Mucosa of rectum (tissue), 2 donors: ENCODE measurements at regions not wholly inside any gene's neighbourhood (a gene's known extent, or its start where the extent isn't known, plus 50 kb on each side); places are given as distances from the start of the nearest gene placed in this dataset.

Experiments
- H3K27ac ChIP-seq, 2 donors: one replicate each; pipeline ENCODE4 v1.7.0; 2013; ENCODE audit warnings: inconsistent platforms in 2 of 2, low read depth in 2 of 2, low read length in 2 of 2
- H3K27me3 ChIP-seq, 2 donors: one replicate each; pipeline ENCODE4 v1.7.0; 2013; ENCODE audit warnings: low read length in 2 of 2; ENCODE audit not compliant: control insufficient read depth in 2 of 2, insufficient read depth in 2 of 2
- H3K36me3 ChIP-seq, 2 donors: one replicate each; pipeline ENCODE4 v1.7.0; 2013; ENCODE audit warnings: low read length in 2 of 2; ENCODE audit not compliant: control insufficient read depth in 2 of 2, insufficient read depth in 2 of 2
- H3K4me1 ChIP-seq, 2 donors: one replicate each; pipeline ENCODE4 v1.7.0; 2013; ENCODE audit warnings: low read length in 2 of 2, mild to moderate bottlenecking in 1 of 2; ENCODE audit not compliant: control insufficient read depth in 2 of 2, insufficient read depth in 2 of 2
- H3K4me3 ChIP-seq, 2 donors: one replicate each; pipeline ENCODE4 v1.7.0; 2013; ENCODE audit warnings: low read length in 2 of 2
- H3K9ac ChIP-seq, 2 donors: one replicate each; pipeline ENCODE4 v1.7.0; 2013; ENCODE audit warnings: low read length in 2 of 2, low read depth in 1 of 2, mild to moderate bottlenecking in 1 of 2
- H3K9me3 ChIP-seq, 2 donors: one replicate each; pipeline ENCODE4 v1.7.0; 2013; ENCODE audit warnings: low read length in 2 of 2; ENCODE audit not compliant: control insufficient read depth in 2 of 2
- donor health status: healthy.
- donor health status: Normal muscosa, but diverticular disease.

GRCh38 chr4:24339260-24339659 lies 245.1 kb downstream of the DHX15 start:
- Histone ChIP-seq H3K9me3 (no peaks in the 10 kb centered on the region), H3K27me3 (no peaks in the 10 kb centered on the region), H3K27ac (no peak overlapping the region), H3K4me3 (no peak overlapping the region), H3K9ac (no peak overlapping the region), H3K4me1 (no peaks in the 10 kb centered on the region), H3K36me3 (no peaks in the 10 kb centered on the region)

- no peak overlapping the region for H3K9ac ChIP-seq
- no peaks in the 10 kb centered on the region for H3K27me3 ChIP-seq
- no peak overlapping the region for H3K27ac ChIP-seq
- no peaks in the 10 kb centered on the region for H3K9me3 ChIP-seq
- no peaks in the 10 kb centered on the region for H3K4me1 ChIP-seq
- H3K36me3 ChIP-seq, result no peaks in the 10 kb centered on the region
- no peak overlapping the region for H3K4me3 ChIP-seq
Measured at GRCh38 chr4:24337451-24338190, 246.7 kb downstream of the DHX15 start.

DNA sequence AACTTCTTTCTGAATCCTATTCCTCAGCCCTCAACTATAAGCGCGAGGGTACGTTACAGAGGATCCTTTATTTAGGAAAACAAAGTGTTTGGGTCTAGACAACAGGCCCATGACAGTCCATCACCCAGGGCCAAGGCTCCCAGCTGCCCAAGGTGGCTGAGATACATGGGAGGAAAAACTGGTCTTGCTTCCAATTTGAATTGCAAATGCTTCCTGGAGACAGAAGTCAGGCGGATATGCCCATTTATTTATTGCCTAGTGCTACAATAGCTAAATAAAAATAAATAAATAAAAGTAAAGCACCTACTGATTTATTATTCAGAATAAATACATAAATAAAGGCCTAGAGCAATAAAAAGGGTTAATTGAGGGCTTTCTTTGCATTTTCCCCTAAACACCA lies 248.7 kb downstream of the DHX15 start:
- Histone ChIP-seq H3K4me1 (no peaks in the 10 kb centered on the region), H3K9me3 (no peaks in the 10 kb centered on the region), H3K4me3 (no peak overlapping the region), H3K9ac (no peak overlapping the region), H3K27ac (no peak overlapping the region), H3K27me3 (no peaks in the 10 kb centered on the region), H3K36me3 (no peaks in the 10 kb centered on the region)

GRCh38 chr4:24334906-24335305 lies 249.4 kb downstream of the DHX15 start:
- no peak overlapping the region for H3K9ac ChIP-seq
- no peak overlapping the region for H3K4me3 ChIP-seq
- H3K27ac ChIP-seq, result no peak overlapping the region
- H3K27me3 ChIP-seq, result no peaks in the 10 kb centered on the region
- no peaks in the 10 kb centered on the region for H3K36me3 ChIP-seq
- no peaks in the 10 kb centered on the region for H3K9me3 ChIP-seq
- no peaks in the 10 kb centered on the region for H3K4me1 ChIP-seq

DNA sequence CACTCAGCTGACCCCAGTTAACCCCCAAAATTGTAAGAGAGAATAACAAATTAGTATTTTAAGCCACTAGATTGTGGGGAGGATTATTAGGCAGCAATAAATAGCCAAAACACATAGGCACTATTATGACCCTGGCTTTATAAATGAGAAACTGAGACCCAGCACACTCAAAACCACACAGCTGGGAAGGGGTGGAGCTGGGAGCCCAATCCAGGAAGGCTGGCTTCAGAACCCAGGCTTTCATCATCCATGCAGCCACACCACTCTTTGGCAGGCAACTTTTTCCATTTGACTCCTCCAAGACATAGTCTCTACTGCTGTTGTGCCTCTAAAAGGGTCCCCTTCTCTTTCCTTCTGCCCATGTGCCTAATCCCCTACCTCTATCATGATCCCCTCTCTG lies 253.8 kb downstream of the DHX15 start:
- H3K4me3 ChIP-seq, result no peak overlapping the region
- H3K36me3 ChIP-seq, result no peaks in the 10 kb centered on the region
- no peaks in the 10 kb centered on the region for H3K27me3 ChIP-seq
- no peak overlapping the region for H3K27ac ChIP-seq
- no peaks in the 10 kb centered on the region for H3K9me3 ChIP-seq
- no peaks in the 10 kb centered on the region for H3K4me1 ChIP-seq
- no peak overlapping the region for H3K9ac ChIP-seq

DNA sequence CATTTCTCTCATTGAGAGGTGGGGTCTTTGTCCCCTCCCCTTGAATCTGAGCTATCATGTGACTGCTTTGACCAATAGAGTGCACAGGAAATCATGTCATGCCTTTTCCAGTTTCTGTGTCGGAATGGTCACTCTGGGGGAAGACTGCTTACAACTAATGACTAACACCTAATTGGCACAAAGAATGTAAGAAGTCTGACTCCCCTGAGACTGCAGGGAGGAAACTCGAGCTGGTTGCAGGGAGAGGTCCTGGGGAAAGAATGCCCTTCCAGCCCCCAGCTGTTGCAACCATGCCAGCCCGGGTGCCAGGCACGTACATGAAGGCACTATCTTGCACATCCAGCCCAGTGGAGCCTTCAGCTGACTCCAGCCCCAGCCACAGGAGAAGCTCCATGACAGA lies 254.2 kb downstream of the DHX15 start:
- H3K9me3 ChIP-seq, result no peaks in the 10 kb centered on the region
- H3K27ac ChIP-seq, result no peak overlapping the region
- no peaks in the 10 kb centered on the region for H3K27me3 ChIP-seq
- H3K9ac ChIP-seq, result no peak overlapping the region
- H3K4me1 ChIP-seq, result no peaks in the 10 kb centered on the region
- no peaks in the 10 kb centered on the region for H3K36me3 ChIP-seq
- no peak overlapping the region for H3K4me3 ChIP-seq

GRCh38 chr4:24328711-24329110 lies 255.6 kb downstream of the DHX15 start:
- H3K27me3 ChIP-seq, result no peaks in the 10 kb centered on the region
- no peak overlapping the region for H3K4me3 ChIP-seq
- no peaks in the 10 kb centered on the region for H3K9me3 ChIP-seq

DNA sequence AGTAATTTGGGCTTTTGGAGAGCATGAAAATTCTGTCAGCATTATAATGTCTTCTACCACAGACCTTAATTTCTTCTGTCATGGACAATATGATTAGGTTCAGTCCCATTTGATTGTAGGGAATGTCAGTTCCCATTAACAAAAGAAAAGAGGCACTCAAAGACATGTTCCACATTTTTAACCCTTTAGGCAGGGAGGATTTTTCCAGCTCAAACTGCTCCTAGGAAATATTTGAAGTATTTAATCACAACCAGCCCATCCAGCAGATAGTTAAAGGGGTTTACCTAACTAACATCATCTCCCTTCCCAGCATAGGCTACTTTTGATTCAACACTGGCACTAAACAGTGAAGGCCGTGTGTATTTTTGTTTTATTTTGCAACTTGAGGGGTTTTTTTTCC lies 256.0 kb downstream of the DHX15 start:
- Histone ChIP-seq H3K4me1 (no peaks in the 10 kb centered on the region), H3K9ac (no peak overlapping the region), H3K27me3 (no peaks in the 10 kb centered on the region), H3K36me3 (no peaks in the 10 kb centered on the region), H3K9me3 (no peaks in the 10 kb centered on the region), H3K27ac (no peak overlapping the region), H3K4me3 (no peak overlapping the region)

More at GRCh38 chr4:24328711-24329110, 255.6 kb downstream of the DHX15 start:
- Histone ChIP-seq H3K36me3 (no peaks in the 10 kb centered on the region), H3K4me1 (no peaks in the 10 kb centered on the region), H3K27ac (no peak overlapping the region), H3K9ac (no peak overlapping the region)

DNA sequence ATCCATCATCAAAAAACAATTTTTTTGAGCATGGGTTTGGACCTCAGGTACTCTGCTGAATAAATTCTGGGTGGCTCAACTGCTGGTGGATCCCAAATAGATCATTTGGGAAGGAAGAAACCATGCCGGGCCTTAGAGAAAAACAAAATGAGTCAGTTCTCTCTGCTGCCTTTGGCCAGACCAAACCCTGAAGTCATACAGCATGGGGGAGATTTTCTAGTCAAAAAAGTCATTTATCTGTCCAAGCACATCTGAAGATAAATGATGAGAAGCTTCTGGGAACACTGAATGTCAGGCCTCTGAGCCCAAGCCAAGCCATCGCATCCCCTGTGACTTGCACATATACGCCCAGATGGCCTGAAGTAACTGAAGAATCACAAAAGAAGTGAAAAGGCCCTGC lies 261.4 kb downstream of the DHX15 start:
- Histone ChIP-seq H3K9ac (no peak overlapping the region), H3K4me1 (no peaks in the 10 kb centered on the region), H3K27me3 (no peaks in the 10 kb centered on the region), H3K27ac (no peak overlapping the region), H3K4me3 (no peak overlapping the region), H3K36me3 (no peaks in the 10 kb centered on the region), H3K9me3 (no peaks in the 10 kb centered on the region)

DNA sequence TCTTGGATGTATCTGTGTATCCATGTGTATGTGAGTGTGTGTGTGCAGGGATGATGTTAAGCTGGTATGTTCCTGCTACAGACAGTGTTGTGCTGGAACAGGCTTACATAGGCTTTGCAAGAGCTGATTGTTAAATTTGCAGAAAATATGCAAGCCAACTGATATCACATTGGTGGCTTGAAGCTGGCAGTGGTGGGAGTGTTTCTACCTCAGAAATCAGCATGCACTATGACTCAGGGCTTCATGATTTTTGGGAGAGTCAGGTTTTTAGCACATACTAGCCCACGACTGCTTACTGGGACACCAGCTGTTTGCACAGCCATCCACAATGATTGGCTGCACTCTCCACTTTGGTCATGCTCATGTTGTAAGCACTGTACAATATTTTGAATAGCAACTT lies 261.8 kb downstream of the DHX15 start:
- Histone ChIP-seq H3K4me3 (no peak overlapping the region), H3K27me3 (no peaks in the 10 kb centered on the region), H3K4me1 (no peaks in the 10 kb centered on the region), H3K27ac (no peak overlapping the region), H3K36me3 (no peaks in the 10 kb centered on the region), H3K9me3 (no peaks in the 10 kb centered on the region), H3K9ac (no peak overlapping the region)

DNA sequence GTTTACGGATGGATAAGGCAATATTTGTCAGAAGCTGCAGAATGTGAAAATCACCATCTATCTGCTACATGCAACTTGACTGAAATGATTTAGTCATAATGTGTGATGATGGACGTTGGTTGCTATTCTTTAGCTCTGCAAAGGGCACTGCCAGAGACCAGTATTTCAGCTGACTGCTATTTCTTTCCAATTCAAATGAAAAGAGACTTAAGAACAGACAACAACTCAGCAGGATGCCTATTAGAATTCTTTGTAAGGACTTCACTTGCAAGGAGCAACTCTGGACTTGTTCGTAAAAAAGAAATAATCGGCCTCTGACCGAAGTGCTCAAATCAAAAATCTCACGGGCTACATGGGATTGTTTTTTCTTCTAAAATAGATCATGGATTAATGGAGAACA lies 262.7 kb downstream of the DHX15 start:
- H3K36me3 ChIP-seq, result no peaks in the 10 kb centered on the region
- no peak overlapping the region for H3K4me3 ChIP-seq
- H3K27ac ChIP-seq, result no peak overlapping the region
- H3K9me3 ChIP-seq, result no peaks in the 10 kb centered on the region
- H3K4me1 ChIP-seq, result no peaks in the 10 kb centered on the region
- H3K27me3 ChIP-seq, result no peaks in the 10 kb centered on the region
- no peak overlapping the region for H3K9ac ChIP-seq
